Nephron (organoid): ENCODE measurements at regions not wholly inside any gene's neighbourhood (a gene's known extent, or its start where the extent isn't known, plus 50 kb on each side); places are given as distances from the start of the nearest gene placed in this dataset.
"Not testable (repeated sequence)": the region's sequence is repeated elsewhere in the genome, so short reads cannot be mapped to it uniquely, and the experiment has no call there.

Source experiments
- H3K27ac Mint-ChIP-seq, 3 experiments: 2 replicates each; pipeline ENCODE4 v1.8.0; 2020; ENCODE audit warnings: mixed read lengths in 3 of 3, mild to moderate bottlenecking in 2 of 3, moderate library complexity in 1 of 3
- H3K27me3 Mint-ChIP-seq: 2 replicates; pipeline ENCODE4 v1.8.0; 2021; ENCODE audit warnings: low read depth, mild to moderate bottlenecking, moderate library complexity, mixed read lengths
- H3K36me3 Mint-ChIP-seq: 2 replicates; pipeline ENCODE4 v1.8.0; 2020; ENCODE audit warnings: low read depth, mixed read lengths
- H3K4me1 Mint-ChIP-seq: 2 replicates; pipeline ENCODE4 v1.8.0; 2020; ENCODE audit warnings: mixed read lengths
- H3K4me3 Mint-ChIP-seq, 3 experiments: 2 replicates each; pipeline ENCODE4 v1.8.0; 2020; ENCODE audit warnings: mild to moderate bottlenecking in 3 of 3, mixed read lengths in 3 of 3, moderate library complexity in 2 of 3
- H3K9me3 Mint-ChIP-seq: 2 replicates; pipeline ENCODE4 v1.8.0; 2020; ENCODE audit warnings: mixed read lengths
- CTCF ChIP-seq, 3 experiments: fragments of 200-600 bp; sonication (generic); IDR thresholded peaks; one replicate each; pipeline ENCODE4 v1.5.0; 2021; ENCODE audit warnings: antibody characterized with exemption in 3 of 3; ENCODE audit not compliant: unreplicated experiment in 3 of 3

GRCh38 chr6:26956078-26956600, 291.4 kb upstream of the PRSS16 start:
- not testable (repeated sequence) for H3K27me3 Mint-ChIP-seq, H3K4me1 Mint-ChIP-seq, H3K36me3 Mint-ChIP-seq
- peak overlapping the region; percentile 93 to 98 (median 96) for H3K27ac Mint-ChIP-seq
- H3K9me3 Mint-ChIP-seq: peaks cover 14% of the 10 kb centered on the region
- peak overlapping the region; percentile 84 to 98 (median 94) for H3K4me3 Mint-ChIP-seq

- not testable (repeated sequence) for H3K4me1 Mint-ChIP-seq, H3K27me3 Mint-ChIP-seq, H3K36me3 Mint-ChIP-seq
- peak; percentile 65 to 73 (median 65) for TF ChIP-seq CTCF (IDR thresholded peaks at IDR 0.05; ENCODE audit: unreplicated experiment in 3 of 3)
- peak overlapping the region; percentile 85 to 92 (median 91) for H3K4me3 Mint-ChIP-seq
- H3K9me3 Mint-ChIP-seq: peaks cover 11% of the 10 kb centered on the region
- peak overlapping the region; percentile 87 to 95 (median 93) for H3K27ac Mint-ChIP-seq
Observed at GRCh38 chr6:26956601-26957184, 290.8 kb upstream of the PRSS16 start.

GRCh38 chr6:26957399-26958127, 289.9 kb upstream of the PRSS16 start:
- not testable (repeated sequence) for H3K36me3 Mint-ChIP-seq, H3K9me3 Mint-ChIP-seq, H3K4me1 Mint-ChIP-seq, H3K27me3 Mint-ChIP-seq
- peak overlapping the region; percentile 87 to 95 (median 88) for H3K27ac Mint-ChIP-seq
- H3K4me3 Mint-ChIP-seq: peak overlapping the region; percentile 85 to 92 (median 91)

- H3K4me3 Mint-ChIP-seq, H3K27me3 Mint-ChIP-seq, H3K36me3 Mint-ChIP-seq, H3K4me1 Mint-ChIP-seq, H3K27ac Mint-ChIP-seq, H3K9me3 Mint-ChIP-seq: not testable (repeated sequence)
Observed at GRCh38 chr6:26961236-26961635, 286.3 kb upstream of the PRSS16 start.

- TF ChIP-seq CTCF (IDR thresholded peaks at IDR 0.05; ENCODE audit: unreplicated experiment in 3 of 3): no peak
- H3K36me3 Mint-ChIP-seq: peaks cover 3% of the 10 kb centered on the region
- H3K9me3 Mint-ChIP-seq: peaks cover 10% of the 10 kb centered on the region
Observed at GRCh38 chr6:27002447-27002846, 245.1 kb upstream of the PRSS16 start.

GRCh38 chr6:27007020-27007419, 240.5 kb upstream of the PRSS16 start:
- peaks cover 39% of the 10 kb centered on the region for H3K9me3 Mint-ChIP-seq
- H3K4me3 Mint-ChIP-seq: no peak overlapping the region
- H3K27me3 Mint-ChIP-seq: no peaks in the 10 kb centered on the region
- H3K36me3 Mint-ChIP-seq: peaks cover 43% of the 10 kb centered on the region
- no peak for TF ChIP-seq CTCF (IDR thresholded peaks at IDR 0.05; ENCODE audit: unreplicated experiment in 3 of 3)
- no peaks in the 10 kb centered on the region for H3K4me1 Mint-ChIP-seq
- H3K27ac Mint-ChIP-seq: no peak overlapping the region

More at GRCh38 chr6:27002447-27002846, 245.1 kb upstream of the PRSS16 start:
- Mint-ChIP-seq H3K27me3 (no peaks in the 10 kb centered on the region), H3K4me3 (no peak overlapping the region), H3K4me1 (no peaks in the 10 kb centered on the region), H3K27ac (no peak overlapping the region)

- not testable (repeated sequence) for H3K27ac Mint-ChIP-seq, H3K4me1 Mint-ChIP-seq, H3K27me3 Mint-ChIP-seq, H3K4me3 Mint-ChIP-seq
- Mint-ChIP-seq H3K36me3 (peaks cover 54% of the 10 kb centered on the region), H3K9me3 (peaks cover 50% of the 10 kb centered on the region)
Observed at GRCh38 chr6:27008613-27009012, 238.9 kb upstream of the PRSS16 start.

- H3K27ac Mint-ChIP-seq, H3K4me1 Mint-ChIP-seq, H3K4me3 Mint-ChIP-seq, H3K27me3 Mint-ChIP-seq: not testable (repeated sequence)
- Mint-ChIP-seq H3K9me3 (peaks cover 62% of the 10 kb centered on the region), H3K36me3 (peaks cover 74% of the 10 kb centered on the region)
Observed at GRCh38 chr6:27014053-27014452, 233.4 kb upstream of the PRSS16 start.
